OCI-LY1 (cell line): ENCODE measurements at regions not wholly inside any gene's neighbourhood (a gene's known extent, or its start where the extent isn't known, plus 50 kb on each side); places are given as distances from the start of the nearest gene placed in this dataset.

Experiments used
- H2AFZ ChIP-seq: fragments of 200-600 bp; sonication (generic), shearing (Covaris generic); 2 replicates; pipeline ENCODE4 v1.6.0; 2014; ENCODE audit warnings: antibody characterized with exemption, mild to moderate bottlenecking, low read length
- H3F3A ChIP-seq: fragments of 200-600 bp; sonication (generic), shearing (Covaris generic); 2 replicates; pipeline ENCODE4 v1.6.0; 2014; ENCODE audit warnings: mild to moderate bottlenecking, antibody characterized with exemption, low read length, moderate library complexity; ENCODE audit not compliant: insufficient read depth
- H3K27ac ChIP-seq: fragments of 200-600 bp; sonication (generic); 2 replicates; pipeline ENCODE4 v1.5.1; 2014; ENCODE audit warnings: low read length, mixed run types, mild to moderate bottlenecking, low read depth; ENCODE audit not compliant: poor library complexity, severe bottlenecking
- H3K27me3 ChIP-seq: fragments of 200-600 bp; sonication (generic); 2 replicates; pipeline ENCODE4 v1.6.0; 2014; ENCODE audit warnings: antibody characterized with exemption, mild to moderate bottlenecking, low read length, moderate library complexity; ENCODE audit not compliant: insufficient read depth
- H3K36me3 ChIP-seq: fragments of 200-600 bp; sonication (generic); 2 replicates; pipeline ENCODE4 v1.6.1; 2014; ENCODE audit warnings: mild to moderate bottlenecking, antibody characterized with exemption, low read length, moderate library complexity, mixed read lengths; ENCODE audit not compliant: insufficient read depth
- H3K4me1 ChIP-seq: fragments of 200-600 bp; sonication (generic); 2 replicates; pipeline ENCODE4 v1.5.1; 2014; ENCODE audit warnings: mild to moderate bottlenecking, low read length, moderate library complexity; ENCODE audit not compliant: insufficient read depth, severe bottlenecking
- H3K4me2 ChIP-seq: fragments of 200-600 bp; sonication (generic), shearing (Covaris generic); 2 replicates; pipeline ENCODE4 v1.6.1; 2014; ENCODE audit warnings: low read length
- H3K4me3 ChIP-seq: fragments of 200-600 bp; sonication (generic); 2 replicates; pipeline ENCODE4 v1.5.1; 2014; ENCODE audit warnings: low read length, low read depth, mild to moderate bottlenecking, mixed read lengths; ENCODE audit not compliant: poor library complexity, severe bottlenecking
- H3K79me2 ChIP-seq: fragments of 200-600 bp; shearing (Covaris generic); 2 replicates; pipeline ENCODE4 v1.6.1; 2016; ENCODE audit warnings: mixed run types, low read length, mixed read lengths; ENCODE audit not compliant: insufficient read depth
- H3K9ac ChIP-seq: fragments of 200-600 bp; sonication (generic), shearing (Covaris generic); 2 replicates; pipeline ENCODE4 v1.6.1; 2014; ENCODE audit warnings: mild to moderate bottlenecking, low read length, mixed read lengths
- H3K9me2 ChIP-seq: fragments of 200-600 bp; sonication (generic), shearing (Covaris generic); 2 replicates; pipeline ENCODE4 v1.6.1; 2014; ENCODE audit warnings: low read depth, mild to moderate bottlenecking, low read length, mixed read lengths
- H3K9me3 ChIP-seq: fragments of 200-600 bp; shearing (Covaris generic); 2 replicates; pipeline ENCODE4 v1.6.1; 2014; ENCODE audit warnings: low read length, mixed read lengths
- H4K20me1 ChIP-seq: fragments of 200-600 bp; sonication (generic), shearing (Covaris generic); 2 replicates; pipeline ENCODE4 v1.6.0; 2016; ENCODE audit warnings: mild to moderate bottlenecking, low read length; ENCODE audit not compliant: insufficient read depth
- EZH2 ChIP-seq: fragments of 200-600 bp; sonication (generic), shearing (Covaris generic); IDR thresholded peaks from 2 replicates; pipeline ENCODE4 v1.8.0; 2017; ENCODE audit warnings: borderline replicate concordance, mixed run types, mild to moderate bottlenecking, antibody characterized with exemption, low read length, moderate library complexity, mixed read lengths
- TF ChIP-seq, protein P1 (sequence below): fragments of 200-600 bp; sonication (generic), shearing (Covaris generic); IDR thresholded peaks from 2 replicates; pipeline ENCODE4 v1.5.1; 2017; ENCODE audit warnings: mild to moderate bottlenecking, antibody characterized with exemption, low read length, moderate library complexity, mixed read lengths

DNA sequence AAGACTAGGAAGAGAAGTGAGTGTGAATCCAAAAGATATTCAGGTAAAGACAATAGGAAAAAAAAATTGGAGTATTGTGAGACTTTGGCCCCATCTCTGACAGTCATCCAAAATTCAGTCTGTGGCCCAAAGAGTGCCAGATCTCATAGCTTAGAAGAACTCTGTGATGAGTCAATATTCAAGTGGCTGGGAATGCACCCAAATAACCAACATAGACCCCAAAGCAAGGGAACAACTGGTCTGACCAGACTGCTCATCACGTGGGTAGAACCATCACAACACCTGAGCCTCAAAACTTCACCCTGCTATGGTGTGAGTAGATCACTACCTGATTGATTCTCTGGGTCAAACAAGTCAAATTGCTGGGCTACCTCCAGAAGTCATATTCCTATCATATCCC lies 51.1 kb upstream of the TRDN start:
- Histone ChIP-seq H3K4me1 (no peaks in the 10 kb centered on the region), H3K9ac (no peak overlapping the region), H2AFZ (no peak overlapping the region), H3K27me3 (no peaks in the 10 kb centered on the region), H3K4me3 (no peak overlapping the region), H3K9me2 (no peaks in the 10 kb centered on the region), H3K4me2 (no peak overlapping the region), H3K79me2 (no peaks in the 10 kb centered on the region), H3F3A (no peaks in the 10 kb centered on the region), H4K20me1 (no peaks in the 10 kb centered on the region), H3K36me3 (no peaks in the 10 kb centered on the region), H3K27ac (no peak overlapping the region), H3K9me3 (no peaks in the 10 kb centered on the region)
- TF ChIP-seq EZH2: no peak
- TF ChIP-seq, protein P1, sequence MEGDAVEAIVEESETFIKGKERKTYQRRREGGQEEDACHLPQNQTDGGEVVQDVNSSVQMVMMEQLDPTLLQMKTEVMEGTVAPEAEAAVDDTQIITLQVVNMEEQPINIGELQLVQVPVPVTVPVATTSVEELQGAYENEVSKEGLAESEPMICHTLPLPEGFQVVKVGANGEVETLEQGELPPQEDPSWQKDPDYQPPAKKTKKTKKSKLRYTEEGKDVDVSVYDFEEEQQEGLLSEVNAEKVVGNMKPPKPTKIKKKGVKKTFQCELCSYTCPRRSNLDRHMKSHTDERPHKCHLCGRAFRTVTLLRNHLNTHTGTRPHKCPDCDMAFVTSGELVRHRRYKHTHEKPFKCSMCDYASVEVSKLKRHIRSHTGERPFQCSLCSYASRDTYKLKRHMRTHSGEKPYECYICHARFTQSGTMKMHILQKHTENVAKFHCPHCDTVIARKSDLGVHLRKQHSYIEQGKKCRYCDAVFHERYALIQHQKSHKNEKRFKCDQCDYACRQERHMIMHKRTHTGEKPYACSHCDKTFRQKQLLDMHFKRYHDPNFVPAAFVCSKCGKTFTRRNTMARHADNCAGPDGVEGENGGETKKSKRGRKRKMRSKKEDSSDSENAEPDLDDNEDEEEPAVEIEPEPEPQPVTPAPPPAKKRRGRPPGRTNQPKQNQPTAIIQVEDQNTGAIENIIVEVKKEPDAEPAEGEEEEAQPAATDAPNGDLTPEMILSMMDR: no peak
